Neuronal stem cell (in vitro differentiated cells): ENCODE measurements at regions not wholly inside any gene's neighbourhood (a gene's known extent, or its start where the extent isn't known, plus 50 kb on each side); places are given as distances from the start of the nearest gene placed in this dataset.

Experiments used
- DNase-seq: peaks from one replicate; pipeline ENCODE4 v3.0.0-alpha.2; 2013; ENCODE audit warnings: low spot score
- H2AFZ ChIP-seq: one replicate; pipeline ENCODE4 v1.6.1; 2013; ENCODE audit warnings: mild to moderate bottlenecking, low read length, inconsistent platforms
- H2AK5ac ChIP-seq: 2 replicates; pipeline ENCODE4 v1.6.1; 2013; ENCODE audit warnings: low read depth, mild to moderate bottlenecking, inconsistent platforms, low read length, moderate library complexity, mixed read lengths
- H2BK120ac ChIP-seq: 2 replicates; pipeline ENCODE4 v1.6.1; 2013; ENCODE audit warnings: low read depth, mild to moderate bottlenecking, inconsistent platforms, low read length, moderate library complexity, mixed read lengths
- H2BK12ac ChIP-seq: one replicate; pipeline ENCODE4 v1.6.1; 2013; ENCODE audit warnings: low read length, inconsistent platforms
- H2BK15ac ChIP-seq: 2 replicates; pipeline ENCODE4 v1.6.1; 2013; ENCODE audit warnings: mild to moderate bottlenecking, low read length, inconsistent platforms, mixed read lengths
- H2BK5ac ChIP-seq: one replicate; pipeline ENCODE4 v1.6.1; 2013; ENCODE audit warnings: inconsistent platforms, mild to moderate bottlenecking, low read length, moderate library complexity
- H3K14ac ChIP-seq: one replicate; pipeline ENCODE4 v1.6.1; 2013; ENCODE audit warnings: low read length, inconsistent platforms
- H3K18ac ChIP-seq: 2 replicates; pipeline ENCODE4 v1.6.1; 2013; ENCODE audit warnings: low read length, inconsistent platforms
- H3K23ac ChIP-seq: 2 replicates; pipeline ENCODE4 v1.6.1; 2013; ENCODE audit warnings: low read depth, mild to moderate bottlenecking, mixed read lengths, low read length, inconsistent platforms; ENCODE audit not compliant: poor library complexity
- H3K27ac ChIP-seq: replicated peaks from 3 replicates; pipeline ENCODE4 v1.5.1; 2013; ENCODE audit warnings: low read length, inconsistent platforms
- H3K27me3 ChIP-seq, 3 experiments: 2 replicates each; pipeline ENCODE4 v1.6.1; 2013; ENCODE audit warnings: low read length in 3 of 3, mild to moderate bottlenecking in 2 of 3, inconsistent platforms in 1 of 3, low read depth in 1 of 3, mixed read lengths in 1 of 3, moderate library complexity in 1 of 3; ENCODE audit not compliant: control insufficient read depth in 3 of 3, insufficient read depth in 3 of 3
- H3K36me3 ChIP-seq, 2 donors: replicated peaks in 1 of 2; 2 replicates each; pipeline ENCODE4 v1.6.1; 2013; ENCODE audit warnings: low read length in 2 of 2; ENCODE audit not compliant: control insufficient read depth in 2 of 2, insufficient read depth in 2 of 2
- H3K4ac ChIP-seq: 2 replicates; pipeline ENCODE4 v1.6.1; 2013; ENCODE audit warnings: inconsistent platforms, mild to moderate bottlenecking, low read length, moderate library complexity
- H3K4me1 ChIP-seq, 2 donors: 1 replicate in 1 of 2; 2 replicates in 1 of 2; pipeline ENCODE4 v1.6.1; 2013; ENCODE audit warnings: low read length in 2 of 2, low read depth in 1 of 2; ENCODE audit not compliant: control insufficient read depth in 2 of 2, insufficient read depth in 1 of 2
- H3K4me2 ChIP-seq: one replicate; pipeline ENCODE4 v1.6.1; 2013; ENCODE audit warnings: mild to moderate bottlenecking, low read length, inconsistent platforms; ENCODE audit not compliant: insufficient read depth, poor library complexity, severe bottlenecking
- H3K4me3 ChIP-seq, 2 donors: 2 replicates each; pipeline ENCODE4 v1.5.1; 2013; ENCODE audit warnings: low read length in 2 of 2, mild to moderate bottlenecking in 2 of 2, inconsistent platforms in 1 of 2, moderate library complexity in 1 of 2
- H3K79me1 ChIP-seq: one replicate; pipeline ENCODE4 v1.6.1; 2013; ENCODE audit warnings: low read depth, mild to moderate bottlenecking, inconsistent platforms, low read length, moderate library complexity
- H3K9ac ChIP-seq: one replicate; pipeline ENCODE4 v1.6.1; 2013; ENCODE audit warnings: mild to moderate bottlenecking, low read depth, low read length, inconsistent platforms; ENCODE audit not compliant: poor library complexity
- H3K9me3 ChIP-seq, 2 donors: replicated peaks in 1 of 2; 2 replicates each; pipeline versions ENCODE3 to v1.6.1; 2013; ENCODE audit warnings: low read length in 2 of 2, mild to moderate bottlenecking in 2 of 2, inconsistent platforms in 1 of 2, low read depth in 1 of 2, mixed read lengths in 1 of 2, moderate library complexity in 1 of 2; ENCODE audit not compliant: control insufficient read depth in 2 of 2, insufficient read depth in 1 of 2
- H4K8ac ChIP-seq: one replicate; pipeline ENCODE4 v1.6.1; 2013; ENCODE audit warnings: low read depth, mild to moderate bottlenecking, inconsistent platforms, low read length, moderate library complexity
- H4K91ac ChIP-seq: one replicate; pipeline ENCODE4 v1.6.1; 2013; ENCODE audit warnings: low read length, low read depth, mild to moderate bottlenecking, inconsistent platforms; ENCODE audit not compliant: poor library complexity
- whole genome bisulfite sequencing, 2 donors: extraction: QIAGEN DNeasy Blood & Tissue Kit; methylation state at CpG; one replicate each; pipeline ENCODE4 v1.1.7; 2013; ENCODE audit warnings: missing lambda C conversion rate in 2 of 2, mixed read lengths in 1 of 2; ENCODE audit not compliant: insufficient read length in 2 of 2, insufficient replicate concordance in 1 of 2; ENCODE audit errors: extremely low coverage in 2 of 2; 5-methylcytosine and 5-hydroxymethylcytosine counted together

- Histone ChIP-seq H3K4ac (no peak overlapping the region), H4K91ac (no peak overlapping the region), H2BK120ac (no peak overlapping the region), H2BK12ac (no peak overlapping the region), H2BK5ac (no peak overlapping the region), H3K36me3 (no peaks in the 10 kb centered on the region), H2AFZ (peak overlapping the region; percentile 80), H3K4me2 (no peak overlapping the region), H2BK15ac (no peak overlapping the region), H3K14ac (no peak overlapping the region), H4K8ac (no peak overlapping the region), H2AK5ac (no peak overlapping the region), H3K27ac (no peak overlapping the region), H3K23ac (no peak overlapping the region), H3K4me3 (no peak overlapping the region), H3K18ac (peak overlapping the region; percentile 15), H3K27me3 (peaks cover 0 to 11% (median 0%) of the 10 kb centered on the region in 3 experiments), H3K4me1 (peaks cover 3 to 6% of the 10 kb centered on the region in 2 donors), H3K9me3 (peaks cover 3% of the 10 kb centered on the region in 2 donors), H3K79me1 (no peaks in the 10 kb centered on the region), H3K9ac (no peak overlapping the region)
- DNase-seq: no peak
- WGBS, 2 donors: no CpG with 5 or more reads among the region's 18 CpGs
These were observed 53.7 kb upstream of the DPYSL4 start for GRCh38 chr10:132133005-132133404.

DNA sequence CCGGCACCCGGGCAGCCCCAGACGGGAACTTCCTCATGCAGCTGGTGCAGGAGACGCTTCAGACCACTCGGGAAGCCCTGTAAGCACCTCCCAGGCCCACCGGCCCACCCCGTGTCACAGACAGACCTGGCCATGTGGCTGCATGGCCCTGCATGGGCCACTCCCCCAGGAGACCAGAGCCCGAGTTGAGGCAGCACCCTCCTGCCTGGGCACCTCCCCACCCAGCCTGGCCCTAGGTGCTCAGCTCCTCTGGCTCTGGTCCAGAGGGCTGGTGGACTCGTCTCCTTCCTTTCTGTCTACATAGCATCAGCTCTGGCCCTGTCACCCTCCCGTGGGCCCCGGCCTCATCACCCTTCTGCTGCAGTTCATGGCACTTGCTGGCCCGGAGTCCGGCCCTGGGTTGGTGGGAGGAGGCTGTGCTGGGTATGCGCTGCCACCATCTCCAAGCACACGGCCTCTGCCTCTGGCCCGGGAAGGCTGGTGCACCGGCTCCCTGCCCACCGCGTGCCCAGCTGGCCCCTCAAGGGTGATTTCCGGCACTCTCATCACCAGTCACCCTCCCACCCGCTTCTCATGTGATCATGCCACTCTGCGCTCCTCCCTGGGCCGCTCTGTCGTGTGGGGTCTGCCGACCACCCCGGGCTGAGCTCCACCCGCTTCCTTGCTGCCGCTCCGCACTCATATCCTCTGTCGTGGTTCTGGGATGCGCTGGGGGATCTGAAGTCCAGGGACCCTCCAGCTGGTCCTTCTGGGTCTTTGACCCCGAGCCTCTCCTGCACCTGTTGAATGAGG lies 53.1 kb upstream of the DPYSL4 start:
- H3K23ac ChIP-seq: peak overlapping the region; percentile 31
- H3K27ac ChIP-seq: no peak overlapping the region
- peaks cover 3 to 6% of the 10 kb centered on the region in 2 donors for H3K4me1 ChIP-seq
- H2BK12ac ChIP-seq: no peak overlapping the region
- no peaks in the 10 kb centered on the region for H3K36me3 ChIP-seq
- no peak overlapping the region for H3K4me2 ChIP-seq
- no peak overlapping the region for H4K91ac ChIP-seq
- H3K79me1 ChIP-seq: peaks cover 1% of the 10 kb centered on the region
- H3K4me3 ChIP-seq: no peak overlapping the region
- peak overlapping the region; percentile 65 for H2AK5ac ChIP-seq
- H3K9ac ChIP-seq: no peak overlapping the region
- peaks cover 0 to 11% (median 0%) of the 10 kb centered on the region in 3 experiments for H3K27me3 ChIP-seq
- no peak for DNase-seq
- H3K9me3 ChIP-seq: peaks cover 3% of the 10 kb centered on the region in 2 donors
- no CpG with 5 or more reads among the region's 32 CpGs for WGBS, 2 donors
- no peak overlapping the region for H3K14ac ChIP-seq
- H3K4ac ChIP-seq: peak overlapping the region; percentile 24
- H2AFZ ChIP-seq: peak overlapping the region; percentile 80
- H3K18ac ChIP-seq: peak overlapping the region; percentile 15
- no peak overlapping the region for H2BK5ac ChIP-seq
- no peak overlapping the region for H2BK120ac ChIP-seq
- H2BK15ac ChIP-seq: peak overlapping the region; percentile 84
- no peak overlapping the region for H4K8ac ChIP-seq

- no CpG with 5 or more reads among the region's 38 CpGs for WGBS, 2 donors
- Histone ChIP-seq H3K4ac (no peak overlapping the region), H3K27me3 (peaks cover 0 to 17% (median 2%) of the 10 kb centered on the region in 3 experiments)
These were observed 52.3 kb upstream of the DPYSL4 start for GRCh38 chr10:132134241-132135052.

More at GRCh38 chr10:132134241-132135052, 52.3 kb upstream of the DPYSL4 start:
- H3K23ac ChIP-seq: no peak overlapping the region
- H3K14ac ChIP-seq: peak overlapping the region; percentile 27
- H2BK120ac ChIP-seq: no peak overlapping the region
- peaks cover 4% of the 10 kb centered on the region for H3K79me1 ChIP-seq
- peaks cover 0 to 2% of the 10 kb centered on the region in 2 donors for H3K36me3 ChIP-seq
- H3K18ac ChIP-seq: peak overlapping the region; percentile 30
- H3K9ac ChIP-seq: no peak overlapping the region
- no peak overlapping the region for H2AFZ ChIP-seq
- H3K4me3 ChIP-seq: no peak overlapping the region
- H3K4me2 ChIP-seq: no peak overlapping the region
- no peak overlapping the region for H2AK5ac ChIP-seq
- peaks cover 3 to 6% of the 10 kb centered on the region in 2 donors for H3K4me1 ChIP-seq
- H4K8ac ChIP-seq: no peak overlapping the region
- H4K91ac ChIP-seq: no peak overlapping the region
- H3K9me3 ChIP-seq: peaks cover 3 to 5% of the 10 kb centered on the region in 2 donors
- H2BK12ac ChIP-seq: no peak overlapping the region
- no peak overlapping the region for H3K27ac ChIP-seq
- no peak overlapping the region for H2BK5ac ChIP-seq
- no peak for DNase-seq
- peak overlapping the region; percentile 84 for H2BK15ac ChIP-seq
